IMR-90 (cell line): ENCODE measurements at regions not wholly inside any gene's neighbourhood (a gene's known extent, or its start where the extent isn't known, plus 50 kb on each side); places are given as distances from the start of the nearest gene placed in this dataset.

Experiments used
- ATAC-seq: fragments of 200-7000 bp; cut with Tn5 transposase; 2 replicates; pipeline ENCODE4 v1.9.1; 2020; ENCODE audit warnings: low read depth, mild to moderate bottlenecking, moderate library complexity
- BruUV-seq: library from RNA; stranded (reverse); fragments of 400-500 nt; replicated peaks from 2 replicates; lab custom pipeline; 2021; lab: Mats Ljungman, UMichigan
- CTCF ChIA-PET: fragments of 300-600 bp; formaldehyde crosslinking; extraction: SDS; loops from one replicate; lab custom pipeline; 2021; ENCODE audit warnings: antibody characterized with exemption; lab: Yijun Ruan, JAX
- POLR2A ChIA-PET: fragments of 300-600 bp; sonication (Branson Sonifier 250); formaldehyde crosslinking; loops from one replicate; lab custom pipeline; 2022; ENCODE audit warnings: antibody characterized with exemption; ENCODE audit not compliant: unreplicated experiment; lab: Charles Lee
- DNase-seq: peaks from one replicate; pipeline ENCODE4 v3.0.0; 2013
- H2AFZ ChIP-seq: replicated peaks from 2 replicates; pipeline ENCODE3; 2013; ENCODE audit warnings: low read length, mild to moderate bottlenecking; ENCODE audit not compliant: poor library complexity
- H2AK5ac ChIP-seq: 2 replicates; pipeline ENCODE4 v1.6.1; 2013; ENCODE audit warnings: low read depth, low read length, inconsistent platforms
- H2AK9ac ChIP-seq: replicated peaks from 2 replicates; pipeline ENCODE3; 2013; ENCODE audit warnings: mild to moderate bottlenecking, low read depth, low read length, moderate library complexity; ENCODE audit not compliant: poor library complexity
- H2BK120ac ChIP-seq: 2 replicates; pipeline ENCODE4 v1.6.1; 2013; ENCODE audit warnings: low read depth, low read length, inconsistent platforms
- H2BK15ac ChIP-seq: 3 replicates; pipeline ENCODE4 v1.6.1; 2013; ENCODE audit warnings: low read depth, low read length, inconsistent platforms
- H2BK20ac ChIP-seq: 2 replicates; pipeline ENCODE4 v1.6.1; 2013; ENCODE audit warnings: low read depth, mild to moderate bottlenecking, inconsistent platforms, low read length, moderate library complexity
- H2BK5ac ChIP-seq: 2 replicates; pipeline ENCODE4 v1.6.1; 2013; ENCODE audit warnings: mild to moderate bottlenecking, low read depth, low read length, inconsistent platforms; ENCODE audit not compliant: poor library complexity, severe bottlenecking
- H3K14ac ChIP-seq: replicated peaks from 2 replicates; pipeline ENCODE4 v1.6.1; 2013; ENCODE audit warnings: low read depth, low read length, inconsistent platforms
- H3K18ac ChIP-seq: 2 replicates; pipeline ENCODE4 v1.6.1; 2013; ENCODE audit warnings: low read depth, low read length, control low read depth
- H3K23ac ChIP-seq: 2 replicates; pipeline ENCODE4 v1.6.1; 2013; ENCODE audit warnings: low read depth, low read length, inconsistent platforms
- H3K27ac ChIP-seq: 2 replicates; pipeline ENCODE4 v1.5.1; 2013; ENCODE audit warnings: mild to moderate bottlenecking, control low read depth, low read length; ENCODE audit not compliant: insufficient read depth
- H3K27me3 ChIP-seq: 2 replicates; pipeline ENCODE4 v1.6.1; 2013; ENCODE audit warnings: low read length; ENCODE audit not compliant: control insufficient read depth, insufficient read depth
- H3K36me3 ChIP-seq: 2 replicates; pipeline ENCODE4 v1.6.1; 2013; ENCODE audit warnings: low read length, mixed read lengths; ENCODE audit not compliant: control insufficient read depth, insufficient read depth
- H3K4ac ChIP-seq: 2 replicates; pipeline ENCODE4 v1.6.1; 2013; ENCODE audit warnings: low read depth, low read length, inconsistent platforms
- H3K4me1 ChIP-seq: 2 replicates; pipeline ENCODE4 v1.6.1; 2013; ENCODE audit warnings: low read length, mixed read lengths; ENCODE audit not compliant: control insufficient read depth, insufficient read depth
- H3K4me2 ChIP-seq: 2 replicates; pipeline ENCODE4 v1.6.1; 2013; ENCODE audit warnings: low read depth, mild to moderate bottlenecking, control low read depth, low read length, moderate library complexity
- H3K4me3 ChIP-seq: 2 replicates; pipeline ENCODE4 v1.5.1; 2013; ENCODE audit warnings: low read depth, mild to moderate bottlenecking, control low read depth, low read length, moderate library complexity; ENCODE audit not compliant: insufficient read depth
- H3K56ac ChIP-seq: 2 replicates; pipeline ENCODE4 v1.6.1; 2013; ENCODE audit warnings: low read length, inconsistent platforms; ENCODE audit not compliant: insufficient read depth; ENCODE audit errors: extremely low read depth
- H3K79me1 ChIP-seq, 2 experiments: 2 replicates each; pipeline ENCODE4 v1.6.1; 2013; ENCODE audit warnings: low read length in 2 of 2, inconsistent platforms in 1 of 2, low read depth in 1 of 2
- H3K9ac ChIP-seq: 2 replicates; pipeline ENCODE4 v1.6.1; 2013; ENCODE audit warnings: low read depth, low read length, control low read depth
- H3K9me1 ChIP-seq: 2 replicates; pipeline ENCODE4 v1.6.1; 2013; ENCODE audit warnings: low read length, inconsistent platforms; ENCODE audit not compliant: insufficient read depth
- H3K9me3 ChIP-seq: 2 replicates; pipeline ENCODE4 v1.6.1; 2013; ENCODE audit warnings: low read length; ENCODE audit not compliant: control insufficient read depth, insufficient read depth
- H4K20me1 ChIP-seq: 2 replicates; pipeline ENCODE4 v1.6.1; 2013; ENCODE audit warnings: low read length, inconsistent platforms; ENCODE audit not compliant: insufficient read depth
- H4K5ac ChIP-seq: 2 replicates; pipeline ENCODE4 v1.6.1; 2013; ENCODE audit warnings: mild to moderate bottlenecking, low read depth, low read length, control low read depth
- H4K8ac ChIP-seq, 2 experiments: 2 replicates each; pipeline ENCODE4 v1.6.1; 2013; ENCODE audit warnings: low read depth in 2 of 2, low read length in 2 of 2, control low read depth in 1 of 2, inconsistent platforms in 1 of 2
- H4K91ac ChIP-seq: 2 replicates; pipeline ENCODE4 v1.6.1; 2013; ENCODE audit warnings: low read depth, low read length, inconsistent platforms; ENCODE audit not compliant: insufficient read depth
- FOS ChIP-seq: fragments of 150-350 bp; IDR thresholded peaks from 2 replicates; pipeline ENCODE4 v1.6.1; 2016; ENCODE audit warnings: low read depth, low read length
- MXI1 ChIP-seq: IDR thresholded peaks from 2 replicates; pipeline ENCODE4 v1.6.1; 2012; ENCODE audit warnings: low read depth, mild to moderate bottlenecking, low read length, moderate library complexity, borderline replicate concordance
- POLR2A ChIP-seq: IDR thresholded peaks from 2 replicates; pipeline ENCODE4 v1.6.1; 2012; ENCODE audit warnings: mild to moderate bottlenecking, low read depth, low read length
- RCOR1 ChIP-seq: IDR thresholded peaks from 2 replicates; pipeline ENCODE4 v1.6.1; 2012; ENCODE audit warnings: mild to moderate bottlenecking, low read length, improper control_type of control experiment; ENCODE audit not compliant: insufficient replicate concordance
- SMC3 ChIP-seq: fragments of 150-350 bp; IDR thresholded peaks from 2 replicates; pipeline ENCODE4 v1.6.1; 2016; ENCODE audit warnings: low read depth, mild to moderate bottlenecking, antibody characterized with exemption, low read length, moderate library complexity
- WGBS, 2 experiments: methylation state at CpG; one replicate each; pipeline versions ENCODE4 v1.1.5 to v1.1.7; 2013; ENCODE audit warnings: missing lambda C conversion rate in 2 of 2; ENCODE audit not compliant: insufficient read length in 1 of 2; ENCODE audit errors: extremely low coverage in 2 of 2; 5-methylcytosine and 5-hydroxymethylcytosine counted together
- dilution Hi-C: fragments of 300-500 bp; cut with HindIII; formaldehyde crosslinking; loops from one replicate; pipeline ENCODE4 v1.14.3; 2018; ENCODE audit warnings: low sequenced_read_pairs; ENCODE audit not compliant: unreplicated experiment
- in situ Hi-C: fragments of 300-500 bp; cut with MboI; formaldehyde crosslinking; loops from 3 replicates; pipeline ENCODE4 v1.14.3; 2019; ENCODE audit warnings: low sequenced_read_pairs, inconsistent platforms, mixed read lengths
- intact Hi-C: fragments of 100-400 bp; cut with micrococcal nuclease; formaldehyde crosslinking; loops from 2 replicates; pipeline ENCODE4 v1.10.0; 2022
- TF ChIP-seq, protein P1 (sequence below): fragments of 150-350 bp; IDR thresholded peaks from 2 replicates; pipeline ENCODE4 v1.6.1; 2016; ENCODE audit warnings: low read depth, mild to moderate bottlenecking, low read length, moderate library complexity, borderline replicate concordance

GRCh38 chr20:47968541-47969310 is 183.4 kb upstream of the SULF2 start:
- Histone ChIP-seq H3K36me3 (no peaks in the 10 kb centered on the region), H3K56ac (no peak overlapping the region), H3K4me1 (no peaks in the 10 kb centered on the region), H4K8ac (no peak overlapping the region), H2AK5ac (no peak overlapping the region), H2BK20ac (no peak overlapping the region), H3K9ac (no peak overlapping the region), H4K5ac (no peak overlapping the region), H3K4ac (no peak overlapping the region), H3K9me3 (no peaks in the 10 kb centered on the region), H3K18ac (no peak overlapping the region), H2AK9ac (no peak overlapping the region), H2AFZ (no peak overlapping the region), H3K23ac (no peak overlapping the region), H3K27me3 (no peaks in the 10 kb centered on the region; the same call in 1 of the 2 replicates), H3K14ac (no peak overlapping the region), H4K91ac (no peak overlapping the region), H2BK15ac (no peak overlapping the region), H2BK5ac (no peak overlapping the region), H3K4me2 (no peak overlapping the region), H3K4me3 (no peak overlapping the region), H4K20me1 (no peaks in the 10 kb centered on the region), H3K9me1 (no peaks in the 10 kb centered on the region), H2BK120ac (no peak overlapping the region), H3K79me1 (no peaks in the 10 kb centered on the region), H3K27ac (no peak overlapping the region)
- ChIA-PET CTCF (no interaction called here), POLR2A (no interaction called here)
- no peak for TF ChIP-seq SMC3
- TF ChIP-seq, protein P1, sequence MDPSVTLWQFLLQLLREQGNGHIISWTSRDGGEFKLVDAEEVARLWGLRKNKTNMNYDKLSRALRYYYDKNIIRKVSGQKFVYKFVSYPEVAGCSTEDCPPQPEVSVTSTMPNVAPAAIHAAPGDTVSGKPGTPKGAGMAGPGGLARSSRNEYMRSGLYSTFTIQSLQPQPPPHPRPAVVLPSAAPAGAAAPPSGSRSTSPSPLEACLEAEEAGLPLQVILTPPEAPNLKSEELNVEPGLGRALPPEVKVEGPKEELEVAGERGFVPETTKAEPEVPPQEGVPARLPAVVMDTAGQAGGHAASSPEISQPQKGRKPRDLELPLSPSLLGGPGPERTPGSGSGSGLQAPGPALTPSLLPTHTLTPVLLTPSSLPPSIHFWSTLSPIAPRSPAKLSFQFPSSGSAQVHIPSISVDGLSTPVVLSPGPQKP: no peak
- TF ChIP-seq RCOR1: no peak
- no peak for TF ChIP-seq POLR2A
- no peak for TF ChIP-seq FOS
- TF ChIP-seq MXI1: no peak
- BruUV-seq: no TSS peak
- in situ Hi-C loops (no loop called here), dilution Hi-C loops (no loop called here), intact Hi-C loops (no loop called here)
- no peak for ATAC-seq
- no peak for DNase-seq
- 48% methylated on average over 5 of the region's 31 CpGs; no CpG with 5 or more reads in 1 of the 2 experiments for WGBS, 2 experiments
